Endothelial cell of umbilical vein (primary cell): ENCODE measurements at regions not wholly inside any gene's neighbourhood (a gene's known extent, or its start where the extent isn't known, plus 50 kb on each side); places are given as distances from the start of the nearest gene placed in this dataset.

Experiments
- BruUV-seq: library from RNA; stranded (reverse); fragments of 400-500 nt; replicated peaks from 2 replicates; lab custom pipeline; 2021; lab: Mats Ljungman, UMichigan
- CTCF ChIA-PET: fragments of 300-600, 350-600 bp; sonication (Branson Sonifier 250); formaldehyde crosslinking; loops from one replicate; lab custom pipeline; 2021; ENCODE audit warnings: antibody characterized with exemption, inconsistent platforms; lab: Charles Lee
- POLR2A ChIA-PET: fragments of 300-600, 350-600 bp; sonication (Branson Sonifier 250); formaldehyde crosslinking; loops from one replicate; lab custom pipeline; 2021; ENCODE audit warnings: antibody characterized with exemption, inconsistent platforms; lab: Charles Lee
- DNase-seq: peaks from one replicate; pipeline ENCODE4 v3.0.0-alpha.2; 2011; ENCODE audit warnings: low read depth, low spot score
- FAIRE-seq: peaks from 2 replicates; lab custom pipeline; 2011; peaks lifted over from hg19 to GRCh38; lab: Jason Lieb, UNC
- H2AFZ ChIP-seq: 2 replicates; pipeline ENCODE4 v1.6.0; 2012; ENCODE audit warnings: low read depth, low read length, control low read depth, inconsistent platforms
- H3K27ac ChIP-seq: 2 replicates; pipeline ENCODE4 v1.5.1; 2011; ENCODE audit warnings: low read depth, mild to moderate bottlenecking, control low read depth, low read length, moderate library complexity; ENCODE audit not compliant: insufficient read depth
- H3K27me3 ChIP-seq, 2 experiments: 2 replicates each; pipeline versions ENCODE4 v1.6.0 to v1.6.1; 2011; ENCODE audit warnings: low read length in 2 of 2, mixed read lengths in 1 of 2; ENCODE audit not compliant: control insufficient read depth in 2 of 2, insufficient read depth in 2 of 2
- H3K36me3 ChIP-seq, 2 experiments: 2 replicates in 1 of 2; 3 replicates in 1 of 2; pipeline ENCODE4 v1.5.1; 2011; ENCODE audit warnings: low read length in 2 of 2, mild to moderate bottlenecking in 1 of 2, moderate library complexity in 1 of 2; ENCODE audit not compliant: control insufficient read depth in 2 of 2, insufficient read depth in 2 of 2; ENCODE audit errors: extremely low read depth in 1 of 2
- H3K4me1 ChIP-seq: 3 replicates; pipeline ENCODE4 v1.5.1; 2011; ENCODE audit warnings: mild to moderate bottlenecking, low read length; ENCODE audit not compliant: control insufficient read depth, insufficient read depth; ENCODE audit errors: extremely low read depth
- H3K4me2 ChIP-seq: 2 replicates; pipeline ENCODE4 v1.6.1; 2011; ENCODE audit warnings: low read length, control low read depth, mixed read lengths; ENCODE audit not compliant: insufficient read depth
- H3K4me3 ChIP-seq, 3 experiments: fragments of 200-600 bp in 1 of 3; sonication (generic), shearing (Covaris generic) in 1 of 3; replicated peaks in 1 of 3; 2 replicates each; pipeline ENCODE4 v1.5.1; 2011 to 2016; ENCODE audit warnings: control low read depth in 3 of 3, low read length in 3 of 3, mild to moderate bottlenecking in 2 of 3, inconsistent platforms in 1 of 3, low read depth in 1 of 3, moderate library complexity in 1 of 3; ENCODE audit not compliant: insufficient read depth in 1 of 3
- H3K79me2 ChIP-seq: 2 replicates; pipeline ENCODE4 v1.6.0; 2012; ENCODE audit warnings: low read length, inconsistent platforms; ENCODE audit not compliant: control insufficient read depth, insufficient read depth
- H3K9ac ChIP-seq: replicated peaks from 2 replicates; pipeline ENCODE3; 2011; ENCODE audit warnings: low read length, control low read depth; ENCODE audit not compliant: insufficient read depth; ENCODE audit errors: extremely low read depth
- H3K9me1 ChIP-seq: replicated peaks from 3 replicates; pipeline ENCODE4 v1.6.0; 2011; ENCODE audit warnings: mild to moderate bottlenecking, low read length; ENCODE audit not compliant: control insufficient read depth, insufficient read depth; ENCODE audit errors: extremely low read depth
- H3K9me3 ChIP-seq: replicated peaks from 2 replicates; pipeline ENCODE4 v1.5.1; 2012; ENCODE audit warnings: low read length, inconsistent platforms; ENCODE audit not compliant: control insufficient read depth, insufficient read depth
- H4K20me1 ChIP-seq: replicated peaks from 2 replicates; pipeline ENCODE3; 2011; ENCODE audit warnings: mild to moderate bottlenecking, low read length; ENCODE audit not compliant: control insufficient read depth, insufficient read depth; ENCODE audit errors: extremely low read depth
- EZH2 ChIP-seq: IDR thresholded peaks from 2 replicates; pipeline ENCODE4 v1.6.1; 2012; ENCODE audit warnings: borderline replicate concordance, low read depth, mild to moderate bottlenecking, moderate library complexity, low read length, inconsistent platforms; ENCODE audit not compliant: severe bottlenecking
- FOS ChIP-seq: IDR thresholded peaks from 2 replicates; pipeline ENCODE4 v1.6.1; 2011; ENCODE audit warnings: mild to moderate bottlenecking, low read length, moderate library complexity, borderline replicate concordance; ENCODE audit not compliant: insufficient read depth
- GATA2 ChIP-seq: IDR thresholded peaks from 2 replicates; pipeline ENCODE4 v1.7.0; 2011; ENCODE audit warnings: low read depth, mild to moderate bottlenecking, moderate library complexity, mixed read lengths, low read length; ENCODE audit not compliant: insufficient read length, insufficient read depth
- JUN ChIP-seq: IDR thresholded peaks from 2 replicates; pipeline ENCODE4 v1.6.1; 2011; ENCODE audit warnings: borderline replicate concordance, low read depth; ENCODE audit not compliant: insufficient read length, insufficient read depth
- MYC ChIP-seq: IDR thresholded peaks from one replicate; pipeline ENCODE4 v1.6.1; 2011; ENCODE audit warnings: mild to moderate bottlenecking, low read depth, low read length
- POLR2A ChIP-seq: IDR thresholded peaks from 2 replicates; pipeline ENCODE4 v1.6.1; 2012; ENCODE audit warnings: low read depth, mild to moderate bottlenecking, control low read depth, low read length
- POLR2AphosphoS5 ChIP-seq: IDR thresholded peaks from 2 replicates; pipeline ENCODE4 v1.6.1; 2012; ENCODE audit warnings: low read depth, mild to moderate bottlenecking, control low read depth, low read length, moderate library complexity; ENCODE audit not compliant: insufficient read depth
- dilution Hi-C: fragments of 300-500 bp; cut with MboI; formaldehyde crosslinking; loops from one replicate; pipeline ENCODE4 v1.15.0; 2019; ENCODE audit warnings: low sequenced_read_pairs; ENCODE audit not compliant: extremely low pct_ligation_motif_present
- intact Hi-C: fragments of 100-400 bp; cut with micrococcal nuclease; formaldehyde crosslinking; loops from one replicate; pipeline ENCODE4 v1.10.0; 2022
- TF ChIP-seq, protein P1 (sequence below): IDR thresholded peaks from 2 replicates; pipeline ENCODE4 v1.6.1; 2011; ENCODE audit not compliant: insufficient read depth, insufficient read length
- TF ChIP-seq, protein P2 (sequence below), 2 donors: IDR thresholded peaks; 1 replicate in 1 of 2; 2 replicates in 1 of 2; pipeline ENCODE4 v1.5.1; 2011; ENCODE audit warnings: low read length in 2 of 2, mild to moderate bottlenecking in 2 of 2, moderate library complexity in 2 of 2, control low read depth in 1 of 2, inconsistent platforms in 1 of 2, low read depth in 1 of 2; ENCODE audit not compliant: insufficient read depth in 1 of 2; ENCODE audit errors: extremely low read depth in 1 of 2

DNA sequence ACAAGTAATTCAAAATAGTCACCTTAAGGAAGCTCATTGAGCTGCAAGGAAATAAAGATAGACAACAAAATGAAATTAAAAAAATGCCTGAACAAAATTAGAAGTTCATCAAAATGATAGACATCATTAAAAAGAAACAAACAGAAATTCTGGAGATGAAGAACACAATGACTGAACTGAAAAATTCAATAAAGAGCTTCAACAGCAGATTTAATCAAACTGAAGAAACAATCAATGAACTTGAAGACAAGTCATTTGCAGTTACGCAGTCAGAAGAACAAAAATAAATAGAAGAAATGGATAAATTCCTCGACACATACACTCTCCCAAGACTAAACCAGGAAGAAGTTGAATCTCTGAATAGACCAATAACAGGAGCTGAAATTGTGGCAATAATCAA, 390.0 kb upstream of the SPAG17 start:
- peaks cover 3% of the 10 kb centered on the region for H3K9me3 ChIP-seq
- no peak overlapping the region for H2AFZ ChIP-seq
- BruUV-seq: no TSS peak
- intact Hi-C loops (no loop called here), dilution Hi-C loops (no loop called here)
- no peaks in the 10 kb centered on the region for H3K79me2 ChIP-seq
- H3K4me3 ChIP-seq: no peak overlapping the region
- DNase-seq (no peak), FAIRE-seq (peak; percentile 4)
- TF ChIP-seq GATA2 (no peak), FOS (no peak), EZH2 (no peak), MYC (no peak), JUN (no peak), POLR2A (no peak), POLR2AphosphoS5 (no peak)
- TF ChIP-seq, protein P1, sequence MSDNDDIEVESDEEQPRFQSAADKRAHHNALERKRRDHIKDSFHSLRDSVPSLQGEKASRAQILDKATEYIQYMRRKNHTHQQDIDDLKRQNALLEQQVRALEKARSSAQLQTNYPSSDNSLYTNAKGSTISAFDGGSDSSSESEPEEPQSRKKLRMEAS: no peak
- TF ChIP-seq, protein P2, sequence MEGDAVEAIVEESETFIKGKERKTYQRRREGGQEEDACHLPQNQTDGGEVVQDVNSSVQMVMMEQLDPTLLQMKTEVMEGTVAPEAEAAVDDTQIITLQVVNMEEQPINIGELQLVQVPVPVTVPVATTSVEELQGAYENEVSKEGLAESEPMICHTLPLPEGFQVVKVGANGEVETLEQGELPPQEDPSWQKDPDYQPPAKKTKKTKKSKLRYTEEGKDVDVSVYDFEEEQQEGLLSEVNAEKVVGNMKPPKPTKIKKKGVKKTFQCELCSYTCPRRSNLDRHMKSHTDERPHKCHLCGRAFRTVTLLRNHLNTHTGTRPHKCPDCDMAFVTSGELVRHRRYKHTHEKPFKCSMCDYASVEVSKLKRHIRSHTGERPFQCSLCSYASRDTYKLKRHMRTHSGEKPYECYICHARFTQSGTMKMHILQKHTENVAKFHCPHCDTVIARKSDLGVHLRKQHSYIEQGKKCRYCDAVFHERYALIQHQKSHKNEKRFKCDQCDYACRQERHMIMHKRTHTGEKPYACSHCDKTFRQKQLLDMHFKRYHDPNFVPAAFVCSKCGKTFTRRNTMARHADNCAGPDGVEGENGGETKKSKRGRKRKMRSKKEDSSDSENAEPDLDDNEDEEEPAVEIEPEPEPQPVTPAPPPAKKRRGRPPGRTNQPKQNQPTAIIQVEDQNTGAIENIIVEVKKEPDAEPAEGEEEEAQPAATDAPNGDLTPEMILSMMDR (IDR thresholded peaks at IDR 0.05; ENCODE audit: extremely low read depth in 1 of 2, insufficient read depth in 1 of 2, low read depth in 1 of 2, low read length in 2 of 2): no peak
- no peaks in the 10 kb centered on the region for H3K36me3 ChIP-seq
- H3K4me1 ChIP-seq: no peaks in the 10 kb centered on the region
- H3K27ac ChIP-seq: no peak overlapping the region
- ChIA-PET CTCF (interaction anchor here (1.2 kb wide), 1 partner anchor 59 kb away, joined by 3 read pairs; no protein-coding TSS in a partner anchor), POLR2A (no interaction called here)
- H3K9ac ChIP-seq: no peak overlapping the region
- no peaks in the 10 kb centered on the region for H3K9me1 ChIP-seq
- H3K4me2 ChIP-seq: no peak overlapping the region
- H3K27me3 ChIP-seq: no peaks in the 10 kb centered on the region
- H4K20me1 ChIP-seq: no peaks in the 10 kb centered on the region
